ENCODE measurements at regions not wholly inside any gene's neighbourhood (a gene's known extent, or its start where the extent isn't known, plus 50 kb on each side); places are given as distances from the start of the nearest gene placed in this dataset.

- TF ChIP-seq HIVEP1 (CRISPR knock-in tag; IDR thresholded peaks at IDR 0.05): no peak
- no peak for TF ChIP-seq NR3C1 (CRISPR knock-in tag; IDR thresholded peaks at IDR 0.05)
- TF ChIP-seq CHD2 (IDR thresholded peaks at IDR 0.05; ENCODE audit: low read depth, low read length): no peak
Measured at GRCh38 chr6:66638099-66638498, 931.1 kb upstream of the EYS start.

Data from K562 (cell line).